Sigmoid colon (tissue), 6 donors: ENCODE measurements at regions not wholly inside any gene's neighbourhood (a gene's known extent, or its start where the extent isn't known, plus 50 kb on each side); places are given as distances from the start of the nearest gene placed in this dataset.

ENCODE experiments used
- DNase-seq: peaks from one replicate; pipeline ENCODE4 v3.0.0-alpha.2; 2019
- H3K27ac ChIP-seq, 4 donors: fragments of 200-600 bp; sonication (generic); one replicate each; pipeline ENCODE4 v1.5.1; 2016 to 2019; ENCODE audit warnings: mild to moderate bottlenecking in 1 of 4
- H3K27me3 ChIP-seq, 3 donors: fragments of 200-600 bp; sonication (generic); one replicate each; pipeline ENCODE4 v1.5.1; 2019; ENCODE audit warnings: mild to moderate bottlenecking in 1 of 3
- H3K36me3 ChIP-seq, 4 donors: fragments of 200-600 bp; sonication (generic); one replicate each; pipeline ENCODE4 v1.5.1; 2016 to 2019
- H3K4me1 ChIP-seq, 4 donors: fragments of 200-600 bp; sonication (generic); one replicate each; pipeline ENCODE4 v1.5.1; 2017 to 2019
- H3K4me3 ChIP-seq, 4 donors: fragments of 200-600 bp; sonication (generic); one replicate each; pipeline ENCODE4 v1.5.1; 2017 to 2019; ENCODE audit warnings: mild to moderate bottlenecking in 2 of 4, moderate library complexity in 1 of 4
- H3K9me3 ChIP-seq, 4 donors: fragments of 200-600 bp in 3 of 4; sonication (generic) in 3 of 4; one replicate each; pipeline versions ENCODE4 v1.5.1 to v1.6.1; 2013 to 2019
- CTCF ChIP-seq, 4 experiments: fragments of 450-650 bp in 3 of 4; fragments of 200-600 bp in 1 of 4; IDR thresholded peaks; one replicate each; pipeline ENCODE4 v1.5.1; 2016 to 2019; ENCODE audit warnings: antibody characterized with exemption in 4 of 4, mild to moderate bottlenecking in 3 of 4, moderate library complexity in 2 of 4
- EP300 ChIP-seq, 4 donors: sonication (generic); formaldehyde crosslinking; IDR thresholded peaks; one replicate each; pipeline ENCODE4 v1.6.1; 2017; ENCODE audit warnings: antibody characterized with exemption in 4 of 4
- POLR2A ChIP-seq, 2 donors: fragments of 450-650 bp; IDR thresholded peaks; one replicate each; pipeline ENCODE4 v1.6.1; 2016; ENCODE audit warnings: antibody characterized with exemption in 2 of 2, mild to moderate bottlenecking in 2 of 2, moderate library complexity in 2 of 2
- POLR2AphosphoS5 ChIP-seq, 4 donors: sonication (generic); formaldehyde crosslinking; IDR thresholded peaks; one replicate each; pipeline ENCODE4 v1.6.1; 2017; ENCODE audit warnings: antibody characterized with exemption in 4 of 4
- WGBS, 2 donors: extraction: QIAGEN DNeasy Blood & Tissue Kit; methylation state at CpG; one replicate each; pipeline ENCODE4 v1.1.7; 2013; 5-methylcytosine and 5-hydroxymethylcytosine counted together
- intact Hi-C: fragments of 100-400 bp; cut with DNase I; formaldehyde crosslinking; loops from one replicate; pipeline ENCODE4 v1.15.1; 2023
- donor health status: healthy with polysubstance abuse.
- donor health status: healthy.

DNA sequence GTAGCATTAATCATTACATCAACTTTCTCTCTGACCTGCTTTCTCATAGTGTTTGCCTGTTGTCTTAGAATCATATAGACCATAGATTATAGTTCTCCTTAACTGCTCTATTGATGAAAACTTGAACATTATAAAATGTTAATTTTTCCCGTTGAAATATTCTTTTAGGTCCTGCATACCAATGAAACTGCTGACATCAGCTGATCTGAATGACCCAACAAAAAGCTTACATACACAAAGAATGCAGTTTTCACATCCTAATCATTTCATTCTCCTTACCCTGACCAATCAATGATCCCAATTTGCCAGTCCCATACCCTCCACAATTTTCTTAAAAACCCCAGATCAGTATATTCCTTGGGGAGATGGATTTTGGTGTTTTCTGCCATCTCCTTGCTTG lies 302.9 kb upstream of the MBL2 start:
- TF ChIP-seq POLR2AphosphoS5 (IDR thresholded peaks at IDR 0.05) (no peak), EP300 (IDR thresholded peaks at IDR 0.05) (no peak), CTCF (IDR thresholded peaks at IDR 0.05) (no peak), POLR2A (IDR thresholded peaks at IDR 0.05) (no peak)
- no peaks in the 10 kb centered on the region for H3K27me3 ChIP-seq
- WGBS, 2 donors, result 94% methylated on average over 1 of the region's 1 CpG
- H3K4me3 ChIP-seq, result no peak overlapping the region
- no peak overlapping the region for H3K27ac ChIP-seq
- H3K9me3 ChIP-seq, result no peaks in the 10 kb centered on the region
- H3K36me3 ChIP-seq, result no peaks in the 10 kb centered on the region
- H3K4me1 ChIP-seq, result no peaks in the 10 kb centered on the region
- intact Hi-C loops, result no loop called here
- no peak for DNase-seq

DNA sequence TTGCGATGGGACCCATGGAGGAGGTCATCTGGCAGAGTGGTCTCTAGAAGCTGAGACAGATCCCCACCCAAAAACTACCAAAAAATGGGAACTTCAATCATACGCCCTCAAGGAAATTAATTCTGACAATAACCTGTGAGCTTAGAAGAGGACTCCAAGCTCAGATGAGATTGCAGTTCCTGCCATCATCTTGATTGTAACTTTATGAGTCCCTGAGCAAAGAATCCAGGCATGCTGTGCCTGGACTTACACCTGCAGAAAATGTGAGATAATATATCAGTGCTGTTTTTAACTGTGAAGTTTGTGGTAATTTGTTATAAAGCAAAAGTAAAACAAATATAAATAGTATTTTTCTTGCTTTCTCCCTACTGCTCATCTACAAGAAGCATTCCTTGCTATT lies 299.6 kb upstream of the MBL2 start:
- TF ChIP-seq POLR2AphosphoS5 (IDR thresholded peaks at IDR 0.05) (no peak), CTCF (IDR thresholded peaks at IDR 0.05) (no peak), POLR2A (IDR thresholded peaks at IDR 0.05) (no peak), EP300 (IDR thresholded peaks at IDR 0.05) (no peak)
- Histone ChIP-seq H3K27me3 (no peaks in the 10 kb centered on the region), H3K4me3 (no peak overlapping the region), H3K9me3 (no peaks in the 10 kb centered on the region), H3K4me1 (no peaks in the 10 kb centered on the region), H3K36me3 (no peaks in the 10 kb centered on the region), H3K27ac (no peak overlapping the region)
- 34 to 86% methylated on average over 2 of the region's 2 CpGs for WGBS, 2 donors
- no peak for DNase-seq
- intact Hi-C loops, result no loop called here

GRCh38 chr10:53071505-53072125 lies 299.0 kb upstream of the MBL2 start:
- no peak for DNase-seq
- no peaks in the 10 kb centered on the region for H3K4me1 ChIP-seq
- intact Hi-C loops, result no loop called here
- no peaks in the 10 kb centered on the region for H3K36me3 ChIP-seq
- no peak overlapping the region for H3K27ac ChIP-seq
- H3K9me3 ChIP-seq, result no peaks in the 10 kb centered on the region
- WGBS, 2 donors, result 16 to 47% methylated on average over 4 of the region's 4 CpGs
- TF ChIP-seq POLR2AphosphoS5 (IDR thresholded peaks at IDR 0.05), result no peak
- no peak for TF ChIP-seq EP300 (IDR thresholded peaks at IDR 0.05)
- no peak for TF ChIP-seq POLR2A (IDR thresholded peaks at IDR 0.05)
- TF ChIP-seq CTCF (IDR thresholded peaks at IDR 0.05), result no peak
- no peaks in the 10 kb centered on the region for H3K27me3 ChIP-seq
- H3K4me3 ChIP-seq, result no peak overlapping the region

DNA sequence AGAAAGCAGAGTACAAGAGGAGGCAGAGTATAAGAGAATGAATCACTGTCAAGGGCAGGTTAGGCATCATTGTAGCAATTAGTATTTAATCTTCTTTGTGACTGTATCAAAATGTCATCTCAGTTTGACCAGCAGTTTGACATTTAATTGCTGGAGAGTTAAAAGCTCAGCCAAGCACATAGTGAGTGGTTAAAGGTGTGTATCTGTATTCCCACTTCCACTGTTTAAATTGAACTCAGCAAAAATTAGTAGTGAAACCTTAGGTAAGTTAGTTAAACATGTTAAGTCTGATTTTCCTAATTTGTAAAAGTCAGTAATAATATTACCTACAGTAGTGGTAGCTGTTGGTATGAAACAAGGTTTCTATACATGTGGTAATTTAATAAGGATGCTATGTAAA lies 296.4 kb upstream of the MBL2 start:
- Histone ChIP-seq H3K4me1 (no peaks in the 10 kb centered on the region), H3K36me3 (no peaks in the 10 kb centered on the region), H3K9me3 (no peaks in the 10 kb centered on the region), H3K27ac (no peak overlapping the region), H3K4me3 (no peak overlapping the region), H3K27me3 (no peaks in the 10 kb centered on the region)
- intact Hi-C loops, result no loop called here
- no peak for TF ChIP-seq CTCF (IDR thresholded peaks at IDR 0.05)
- TF ChIP-seq EP300 (IDR thresholded peaks at IDR 0.05), result no peak
- no peak for DNase-seq

- no peaks in the 10 kb centered on the region for H3K36me3 ChIP-seq
- 30 to 67% methylated on average over 2 of the region's 2 CpGs for WGBS, 2 donors
Measured at GRCh38 chr10:53064614-53065013, 292.0 kb upstream of the MBL2 start.

More at GRCh38 chr10:53064614-53065013, 292.0 kb upstream of the MBL2 start:
- Histone ChIP-seq H3K4me3 (no peak overlapping the region), H3K9me3 (peaks cover 0 to under 1% (median 0%) of the 10 kb centered on the region in 4 donors), H3K4me1 (no peaks in the 10 kb centered on the region), H3K27ac (no peak overlapping the region), H3K27me3 (no peaks in the 10 kb centered on the region)
- DNase-seq, result no peak
- intact Hi-C loops, result no loop called here
- no peak for TF ChIP-seq POLR2AphosphoS5 (IDR thresholded peaks at IDR 0.05)
- no peak for TF ChIP-seq CTCF (IDR thresholded peaks at IDR 0.05)
- TF ChIP-seq EP300 (IDR thresholded peaks at IDR 0.05), result no peak
- no peak for TF ChIP-seq POLR2A (IDR thresholded peaks at IDR 0.05)
